SW480 (cell line): ENCODE measurements at regions not wholly inside any gene's neighbourhood (a gene's known extent, or its start where the extent isn't known, plus 50 kb on each side); places are given as distances from the start of the nearest gene placed in this dataset.
A peak's percentile ranks its signal among the peaks of the same experiment; 100 is the strongest.

ENCODE experiments used
- DNase-seq: peaks from one replicate; pipeline ENCODE4 v3.0.0-alpha.2; 2016; ENCODE audit warnings: low spot score

GRCh38 chr22:25350551-25350971 is 131.1 kb downstream of the CRYBB2 start:
- no peak for DNase-seq

DNA sequence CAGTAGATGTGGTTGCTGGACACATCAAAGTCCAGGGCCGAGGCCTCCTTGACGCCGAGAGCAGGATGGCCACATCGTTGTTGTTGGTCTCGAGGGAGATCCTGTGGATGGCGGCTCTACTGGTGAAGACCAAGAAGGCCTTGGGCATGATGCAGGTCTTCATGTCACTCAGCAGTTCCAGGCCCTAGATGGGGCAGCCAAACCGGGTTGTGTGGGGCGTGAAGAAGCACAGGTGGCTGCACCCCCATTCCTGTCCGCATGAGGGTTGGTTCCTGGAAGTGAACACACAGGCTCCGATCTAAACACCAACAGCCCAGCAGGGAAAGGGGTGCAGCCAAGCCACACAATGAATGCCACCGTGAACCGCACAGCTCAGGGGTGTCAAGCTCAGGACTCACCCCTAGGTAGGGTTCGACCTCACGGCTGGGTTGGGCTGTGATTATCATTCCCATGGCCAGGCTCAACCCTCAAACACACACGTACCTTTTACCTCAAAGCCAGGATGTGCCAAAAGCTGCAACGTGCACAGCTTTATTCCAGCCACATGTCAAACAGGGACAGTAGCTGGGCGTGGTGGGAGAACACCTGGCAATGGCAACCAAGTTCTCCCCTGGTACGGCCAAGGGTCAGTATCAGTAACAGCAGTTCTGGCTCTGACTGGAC is 132.3 kb downstream of the CRYBB2 start:
- no peak for DNase-seq

GRCh38 chr22:25352294-25352680 is 132.8 kb downstream of the CRYBB2 start:
- no peak for DNase-seq

DNA sequence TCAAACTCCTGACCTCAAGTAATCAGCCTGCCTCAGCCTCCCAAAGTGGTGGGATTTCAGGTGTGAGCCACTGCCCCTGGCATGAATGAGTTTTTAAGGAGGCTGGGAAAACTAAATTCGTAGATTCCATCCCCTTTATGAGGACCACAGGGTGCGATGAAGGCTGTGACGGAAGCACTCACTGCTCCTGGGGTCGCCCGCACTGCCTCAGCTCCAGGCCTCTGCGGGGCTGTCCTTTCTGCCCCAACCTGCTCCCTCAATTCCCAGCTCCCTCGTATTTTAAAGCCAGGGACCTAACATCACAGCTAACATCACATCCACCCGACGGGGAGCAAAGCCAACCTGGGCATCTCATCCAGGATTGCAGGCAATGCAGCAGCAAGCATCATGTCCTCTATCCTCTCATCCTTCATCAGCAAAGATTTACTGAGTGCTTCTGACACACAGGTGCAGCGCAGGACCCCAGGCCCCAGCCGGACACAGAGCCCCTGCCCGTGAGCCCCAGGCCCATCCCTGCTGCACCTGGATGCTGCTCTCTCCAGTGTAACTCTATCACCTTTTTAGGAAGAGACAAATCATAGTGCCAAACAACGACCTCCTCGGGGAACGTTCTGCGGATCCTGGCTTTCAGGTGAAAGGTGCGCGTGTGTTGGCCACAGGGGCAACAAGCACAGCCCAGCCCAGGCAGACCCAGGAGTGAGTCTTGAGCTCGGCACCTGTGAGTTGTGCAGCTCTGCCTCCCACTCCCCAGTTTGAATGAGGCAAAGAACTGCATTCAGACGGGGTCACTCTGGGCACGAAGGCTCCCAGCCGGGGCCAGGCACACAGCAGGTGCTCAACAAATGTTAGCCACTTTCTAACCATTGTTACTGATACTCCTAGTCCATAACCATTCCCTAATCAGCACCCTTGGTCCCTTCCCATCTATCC is 134.3 kb downstream of the CRYBB2 start:
- DNase-seq = no peak

DNA sequence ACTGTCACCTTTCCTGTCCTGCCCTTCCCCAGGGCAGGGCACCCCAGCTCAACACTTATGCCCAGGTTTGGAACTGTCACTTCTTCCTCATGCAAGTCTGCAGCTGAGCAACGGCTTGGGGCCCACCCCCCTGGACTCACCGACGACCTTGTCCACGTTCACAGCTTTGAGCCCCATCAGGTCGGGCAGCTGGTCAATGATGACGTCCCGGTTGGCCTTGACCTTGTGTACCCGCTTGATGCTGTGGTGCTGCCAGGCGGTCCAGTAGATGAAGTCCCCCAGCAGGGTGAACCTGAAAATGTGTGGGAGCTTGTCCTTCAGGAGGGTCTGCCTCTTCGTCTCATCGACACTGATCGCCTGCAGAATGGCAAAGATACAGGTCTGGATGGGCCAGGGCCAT is 135.0 kb downstream of the CRYBB2 start:
- DNase-seq = no peak

GRCh38 chr22:25357132-25357455 is 137.7 kb downstream of the CRYBB2 start:
- no peak for DNase-seq

DNA sequence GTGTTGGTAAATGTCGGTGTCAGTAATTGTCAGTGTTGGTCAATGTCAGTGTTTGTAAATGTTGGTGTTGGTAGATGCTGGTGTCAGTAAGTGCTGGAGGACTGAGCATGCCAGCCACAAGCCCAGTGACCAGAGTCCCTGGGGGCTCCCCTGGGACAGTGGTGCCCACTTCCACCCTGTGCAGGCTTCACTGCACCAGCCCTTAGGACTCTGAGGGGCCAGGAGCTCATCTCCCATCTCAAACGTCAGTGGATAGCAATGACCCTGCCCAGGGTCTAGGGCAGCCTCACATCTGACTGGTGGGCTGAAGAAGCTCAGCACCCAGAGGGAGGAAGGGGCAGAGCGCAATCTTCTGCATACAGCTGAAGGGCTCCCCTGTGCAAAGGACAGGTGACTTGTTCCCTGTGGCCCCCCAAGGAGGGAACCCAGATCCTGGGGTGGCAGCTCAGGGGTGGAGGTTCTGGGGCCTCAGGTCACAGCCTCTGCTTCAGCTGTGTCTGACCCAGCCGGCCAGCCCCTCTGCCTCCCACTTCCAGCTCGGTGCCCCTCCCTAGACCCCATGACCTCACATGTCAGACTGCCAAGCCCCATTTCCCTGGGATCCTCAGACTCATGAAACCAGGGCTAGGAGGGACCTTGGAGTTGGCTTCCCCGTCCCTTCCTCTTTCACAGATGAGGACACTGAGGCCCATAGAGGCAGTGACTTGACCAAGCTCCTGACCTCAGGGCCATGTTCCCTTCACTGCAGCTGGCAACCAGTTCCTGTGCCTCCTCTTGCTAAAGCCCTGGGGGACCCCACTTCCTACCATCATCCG is 138.4 kb downstream of the CRYBB2 start:
- no peak for DNase-seq

DNA sequence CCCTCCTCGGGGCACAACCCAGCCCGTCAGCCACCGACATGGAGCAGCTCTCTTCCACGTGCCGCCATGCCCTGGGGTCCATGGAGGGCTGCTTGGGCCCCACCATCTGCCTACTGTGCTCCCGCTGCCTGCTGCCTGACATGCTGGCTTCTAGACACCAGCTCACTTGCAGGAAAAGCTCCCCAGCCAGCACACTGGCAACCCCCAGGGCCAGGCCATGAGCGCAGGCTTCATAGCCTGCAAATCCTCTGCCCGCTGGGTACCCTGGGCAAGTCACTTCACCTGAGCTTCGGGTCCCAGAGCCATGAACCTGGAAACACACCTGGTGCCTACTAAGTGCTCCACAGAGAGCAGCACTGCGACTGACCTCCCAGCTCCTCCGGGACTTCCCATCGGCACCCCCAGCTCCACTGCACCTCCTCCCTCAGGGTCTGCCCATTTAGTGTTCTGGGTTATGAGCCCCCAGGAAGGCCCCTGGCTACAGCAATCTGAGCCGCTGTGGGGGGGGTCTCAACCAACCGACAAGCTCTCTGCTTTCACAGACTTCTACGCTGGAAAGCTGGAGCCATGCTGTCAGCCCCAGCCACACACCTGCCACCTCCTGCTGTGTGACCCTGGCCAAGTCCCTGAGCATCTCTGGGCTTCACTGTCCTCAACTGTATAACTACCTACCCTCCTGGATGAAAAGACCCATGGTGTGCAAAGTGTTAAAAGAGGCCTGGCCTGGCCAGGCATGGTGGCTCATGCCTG is 139.2 kb downstream of the CRYBB2 start:
- DNase-seq = no peak

DNA sequence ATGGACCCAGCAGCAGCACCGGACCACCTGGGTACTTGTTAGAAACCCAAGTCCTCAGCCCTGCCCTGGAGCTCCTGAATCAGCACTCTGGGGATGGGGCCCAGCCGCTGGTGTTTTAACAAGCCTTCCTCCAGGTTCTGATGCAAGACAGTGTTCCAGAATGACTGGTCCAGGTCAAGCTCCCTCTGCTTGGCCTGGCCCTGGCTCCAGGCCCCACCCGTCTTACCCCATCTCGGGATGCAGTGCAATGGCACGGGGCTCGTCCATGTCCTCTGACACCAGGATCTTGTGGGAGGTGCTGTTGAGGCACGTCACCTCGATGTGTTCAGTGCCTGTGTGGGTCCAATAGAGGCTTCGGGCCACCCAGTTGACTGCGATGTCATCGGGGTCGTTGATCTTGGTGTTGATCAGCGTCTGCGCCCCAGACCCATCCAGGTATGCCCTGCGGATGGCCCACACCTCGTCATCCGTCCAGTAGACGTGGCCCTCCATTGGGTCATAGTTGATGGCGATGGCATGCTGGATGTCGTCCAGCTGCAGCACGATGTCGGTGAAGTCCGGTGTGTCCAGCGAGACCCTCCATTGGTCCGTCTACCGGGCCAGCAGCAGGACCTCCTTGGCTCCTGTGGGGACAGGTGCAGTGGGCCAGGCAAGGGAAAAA is 140.3 kb downstream of the CRYBB2 start:
- DNase-seq = no peak

DNA sequence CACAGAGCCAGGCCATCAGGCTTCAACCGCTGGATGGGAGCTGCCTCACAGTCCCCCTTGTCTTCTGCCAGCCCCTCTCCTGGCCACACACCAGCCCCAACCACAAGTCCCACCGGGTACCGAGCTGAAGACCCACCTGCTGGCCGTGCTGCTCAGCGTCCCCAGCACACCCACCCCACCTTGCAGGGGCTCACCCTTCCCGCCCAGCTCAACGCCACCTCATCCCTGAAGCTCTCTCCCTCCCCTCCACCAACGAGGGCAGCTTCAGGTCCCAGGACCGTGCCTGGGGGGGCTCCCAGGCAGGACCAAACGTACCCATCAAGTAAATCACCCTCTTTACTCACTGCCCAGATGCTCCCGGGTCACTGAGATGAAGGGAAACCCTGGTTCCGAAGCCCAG is 141.0 kb downstream of the CRYBB2 start:
- no peak for DNase-seq

GRCh38 chr22:25360891-25361645 is 141.6 kb downstream of the CRYBB2 start:
- no peak for DNase-seq

DNA sequence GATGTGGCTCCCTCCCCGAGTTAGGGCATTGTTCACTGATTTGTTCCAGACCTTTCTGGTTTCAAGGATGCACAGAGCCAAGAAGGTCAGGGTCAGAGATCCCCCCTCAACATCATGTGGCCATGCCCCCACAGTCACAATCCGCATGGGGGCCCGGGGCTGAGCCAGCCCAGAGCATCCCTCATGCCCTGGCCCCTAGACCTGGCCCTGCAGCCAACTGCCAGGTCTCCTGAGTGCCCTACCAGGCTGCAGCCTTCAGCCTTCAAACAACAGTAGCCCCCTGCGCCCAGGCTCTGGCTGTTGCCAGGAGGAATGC is 142.4 kb downstream of the CRYBB2 start:
- no peak for DNase-seq

GRCh38 chr22:25362215-25362882 is 142.9 kb downstream of the CRYBB2 start:
- peak; percentile 18 for DNase-seq

DNA sequence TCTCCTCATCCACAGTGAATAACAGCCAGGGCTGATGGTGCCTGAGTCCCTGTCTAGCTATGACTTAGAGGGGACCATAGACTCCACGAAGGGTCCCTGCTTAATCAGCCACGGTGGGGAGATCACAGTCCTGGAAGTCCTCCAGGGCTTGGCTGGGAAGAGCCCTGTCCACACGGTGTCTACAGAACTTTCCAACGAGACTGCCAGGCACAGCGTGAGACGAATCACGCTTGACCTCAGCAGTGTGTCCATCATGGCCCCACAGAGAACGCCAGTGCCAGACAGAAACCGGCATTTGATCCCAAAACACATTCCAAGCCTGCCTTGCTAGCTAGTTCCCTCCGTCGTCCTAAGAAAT is 143.4 kb downstream of the CRYBB2 start:
- DNase-seq = no peak

GRCh38 chr22:25363474-25363873 is 144.0 kb downstream of the CRYBB2 start:
- no peak for DNase-seq

- no peak for DNase-seq
Measured at GRCh38 chr22:25364281-25364680, 144.8 kb downstream of the CRYBB2 start.

GRCh38 chr22:25364736-25365241 is 145.3 kb downstream of the CRYBB2 start:
- DNase-seq = no peak

DNA sequence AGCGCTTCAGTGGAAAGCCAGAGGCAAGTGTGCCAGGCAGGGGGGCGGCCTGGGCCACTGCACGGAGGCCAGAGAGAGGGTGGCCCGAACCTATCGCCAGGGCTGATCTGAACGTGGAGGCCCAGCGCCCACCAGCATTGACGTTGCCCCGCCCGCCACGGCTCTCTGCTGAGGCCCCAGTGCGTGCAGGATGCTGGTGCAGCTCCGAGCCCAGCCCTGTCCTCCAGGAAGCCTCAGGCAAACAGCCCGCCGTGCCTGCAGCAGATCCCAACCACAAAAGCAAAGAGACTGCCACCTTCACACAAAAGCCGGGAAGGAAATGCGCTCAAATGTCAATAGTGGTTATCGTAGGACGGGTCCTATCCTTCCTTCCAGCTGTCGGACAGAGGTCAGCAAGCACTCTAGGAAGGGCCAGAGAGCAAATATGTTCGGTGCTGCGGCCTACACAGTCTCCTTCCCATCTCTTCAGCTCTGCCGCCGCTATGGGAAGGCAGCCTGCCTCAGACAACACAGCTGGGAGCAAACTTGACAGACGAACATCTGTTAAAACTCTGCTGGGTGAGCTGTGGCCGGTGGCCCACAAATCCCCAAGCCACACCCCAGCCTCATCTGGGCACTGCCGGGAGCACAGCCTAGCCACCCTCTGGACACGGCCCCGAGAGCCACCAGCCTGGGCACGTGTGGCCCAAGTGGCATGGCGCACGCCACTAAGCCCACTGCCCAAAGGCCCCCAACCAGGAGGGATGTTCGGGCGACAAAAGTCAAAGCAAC is 146.2 kb downstream of the CRYBB2 start:
- no peak for DNase-seq

GRCh38 chr22:25366408-25366807 is 147.0 kb downstream of the CRYBB2 start:
- DNase-seq = no peak
